Uterus (tissue), 2 donors: ENCODE measurements at regions not wholly inside any gene's neighbourhood (a gene's known extent, or its start where the extent isn't known, plus 50 kb on each side); places are given as distances from the start of the nearest gene placed in this dataset.

Experiments used
- CTCF ChIP-seq, 4 experiments: fragments of 200-600 bp in 2 of 4; fragments of 450-650 bp in 2 of 4; sonication (generic) in 2 of 4; IDR thresholded peaks; one replicate each; pipeline ENCODE4 v1.5.1; 2016 to 2019; ENCODE audit warnings: antibody characterized with exemption in 4 of 4, mild to moderate bottlenecking in 2 of 4, moderate library complexity in 1 of 4
- POLR2A ChIP-seq, 2 donors: fragments of 450-650 bp; IDR thresholded peaks; one replicate each; pipeline ENCODE4 v1.6.1; 2016; ENCODE audit warnings: antibody characterized with exemption in 2 of 2, mild to moderate bottlenecking in 1 of 2, moderate library complexity in 1 of 2

- no peak for TF ChIP-seq CTCF (IDR thresholded peaks at IDR 0.05)
- TF ChIP-seq POLR2A (IDR thresholded peaks at IDR 0.05): no peak
Observed at GRCh38 chr2:67600946-67601345, 203.8 kb downstream of the ETAA1 start.
